SK-N-SH treated with all-trans-retinoic acid at 6 μM for 48 hours (cell line): ENCODE measurements at regions not wholly inside any gene's neighbourhood (a gene's known extent, or its start where the extent isn't known, plus 50 kb on each side); places are given as distances from the start of the nearest gene placed in this dataset.
A peak's percentile ranks its signal among the peaks of the same experiment; 100 is the strongest.

ENCODE experiments used
- ATAC-seq: fragments of 200-7000 bp; cut with Tn5 transposase; 3 replicates; pipeline ENCODE4 v1.9.1; 2020; ENCODE audit warnings: mild to moderate bottlenecking, moderate library complexity
- BACH2 ChIP-seq: fragments of 250-450 bp; sonication (Bioruptor Pico); IDR thresholded peaks from 2 replicates; pipeline ENCODE4 v1.9.0; 2021; ENCODE audit warnings: mild to moderate bottlenecking, borderline replicate concordance
- CSDC2 ChIP-seq: fragments of 250-450 bp; sonication (Bioruptor Pico); IDR thresholded peaks from 2 replicates; pipeline ENCODE4 v1.5.0; 2020; ENCODE audit warnings: mild to moderate bottlenecking, moderate library complexity
- ESRRG ChIP-seq: fragments of 250-450 bp; sonication (Bioruptor Pico); IDR thresholded peaks from 2 replicates; pipeline ENCODE4 v1.6.1; 2021; ENCODE audit warnings: mild to moderate bottlenecking
- ISL1 ChIP-seq: fragments of 250-450 bp; sonication (Bioruptor Pico); IDR thresholded peaks from 2 replicates; pipeline ENCODE4 v2.1.2; 2022; ENCODE audit warnings: mild to moderate bottlenecking, moderate library complexity
- PPARA ChIP-seq: fragments of 250-450 bp; sonication (Bioruptor Pico); IDR thresholded peaks from 2 replicates; pipeline ENCODE4 v1.5.0; 2020; ENCODE audit warnings: mild to moderate bottlenecking, borderline replicate concordance
- RARB ChIP-seq: fragments of 250-450 bp; sonication (Bioruptor Pico); IDR thresholded peaks from 2 replicates; pipeline ENCODE4 v1.8.0; 2021; ENCODE audit warnings: mild to moderate bottlenecking, moderate library complexity
- TCF4 ChIP-seq: fragments of 250-450 bp; sonication (Bioruptor Pico); IDR thresholded peaks from 2 replicates; pipeline ENCODE4 v1.8.0; 2021; ENCODE audit warnings: mild to moderate bottlenecking, moderate library complexity, borderline replicate concordance
- TOX ChIP-seq: fragments of 250-450 bp; sonication (Bioruptor Pico); IDR thresholded peaks from 2 replicates; pipeline ENCODE4 v1.8.0; 2021; ENCODE audit warnings: mild to moderate bottlenecking, moderate library complexity, borderline replicate concordance
- ZC3H10 ChIP-seq: fragments of 250-450 bp; sonication (Bioruptor Pico); IDR thresholded peaks from 2 replicates; pipeline ENCODE4 v1.5.1; 2021; ENCODE audit warnings: mild to moderate bottlenecking, moderate library complexity
- ZFP30 ChIP-seq: fragments of 450-650 bp; formaldehyde crosslinking; IDR thresholded peaks from 2 replicates; pipeline ENCODE4 v1.5.0; 2022; ENCODE audit warnings: mild to moderate bottlenecking, moderate library complexity
- ZNF565 ChIP-seq: fragments of 450-650 bp; formaldehyde crosslinking; conservative IDR thresholded peaks from 2 replicates; pipeline ENCODE4 v1.5.0; 2020; ENCODE audit warnings: low read depth, mild to moderate bottlenecking, moderate library complexity
- ZNF70 ChIP-seq: fragments of 450-650 bp; formaldehyde crosslinking; IDR thresholded peaks from 2 replicates; pipeline ENCODE4 v1.5.0; 2020; ENCODE audit warnings: mild to moderate bottlenecking, moderate library complexity
- TF ChIP-seq, protein P1 (sequence below): fragments of 250-450 bp; sonication (Bioruptor Pico); IDR thresholded peaks from 2 replicates; pipeline ENCODE4 v1.5.1; 2020; ENCODE audit warnings: low read depth, mild to moderate bottlenecking, moderate library complexity
- TF ChIP-seq, protein P2 (sequence below): fragments of 250-450 bp; sonication (Bioruptor Pico); IDR thresholded peaks from 2 replicates; pipeline ENCODE4 v1.8.0; 2020; ENCODE audit warnings: mild to moderate bottlenecking, moderate library complexity, borderline replicate concordance
- TF ChIP-seq, protein P3 (sequence below): fragments of 250-450 bp; sonication (Bioruptor Pico); IDR thresholded peaks from 2 replicates; pipeline ENCODE4 v1.5.0; 2020; ENCODE audit warnings: mild to moderate bottlenecking, moderate library complexity
- TF ChIP-seq, protein P4 (sequence below): fragments of 250-450 bp; sonication (Bioruptor Pico); IDR thresholded peaks from 2 replicates; pipeline ENCODE4 v1.5.1; 2021; ENCODE audit warnings: mild to moderate bottlenecking, moderate library complexity
- TF ChIP-seq, protein P5 (sequence below): fragments of 250-450 bp; sonication (Bioruptor Pico); IDR thresholded peaks from 2 replicates; pipeline ENCODE4 v1.8.0; 2021; ENCODE audit warnings: low read depth, mild to moderate bottlenecking, moderate library complexity, borderline replicate concordance

DNA sequence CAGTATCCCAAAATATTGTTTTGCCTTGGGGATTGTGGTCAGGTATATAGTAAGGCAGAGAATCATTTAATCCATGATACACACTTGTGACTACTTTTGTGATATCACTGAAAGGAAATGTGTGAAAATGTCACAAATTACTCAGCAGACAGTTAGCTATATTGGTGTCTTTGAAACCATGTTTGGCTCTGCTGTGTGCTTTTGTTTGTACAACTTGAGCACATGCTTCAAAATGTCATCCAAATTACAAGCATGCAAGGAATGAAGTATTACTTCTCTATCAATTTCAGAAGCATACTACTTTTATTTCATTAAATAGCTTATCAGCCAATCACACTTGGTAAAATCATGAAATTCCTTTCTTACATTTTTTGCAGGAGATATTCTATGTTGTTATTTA lies 619.0 kb upstream of the AGTR1 start:
- TF ChIP-seq, protein P1, sequence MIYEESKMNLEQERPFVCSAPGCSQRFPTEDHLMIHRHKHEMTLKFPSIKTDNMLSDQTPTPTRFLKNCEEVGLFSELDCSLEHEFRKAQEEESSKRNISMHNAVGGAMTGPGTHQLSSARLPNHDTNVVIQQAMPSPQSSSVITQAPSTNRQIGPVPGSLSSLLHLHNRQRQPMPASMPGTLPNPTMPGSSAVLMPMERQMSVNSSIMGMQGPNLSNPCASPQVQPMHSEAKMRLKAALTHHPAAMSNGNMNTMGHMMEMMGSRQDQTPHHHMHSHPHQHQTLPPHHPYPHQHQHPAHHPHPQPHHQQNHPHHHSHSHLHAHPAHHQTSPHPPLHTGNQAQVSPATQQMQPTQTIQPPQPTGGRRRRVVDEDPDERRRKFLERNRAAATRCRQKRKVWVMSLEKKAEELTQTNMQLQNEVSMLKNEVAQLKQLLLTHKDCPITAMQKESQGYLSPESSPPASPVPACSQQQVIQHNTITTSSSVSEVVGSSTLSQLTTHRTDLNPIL, result no peak
- TF ChIP-seq BACH2 (CRISPR knock-in tag) (no peak), ESRRG (no peak), ZNF70 (CRISPR knock-in tag) (no peak), TOX (CRISPR knock-in tag) (no peak), ZC3H10 (CRISPR knock-in tag) (no peak), CSDC2 (CRISPR knock-in tag) (no peak)
- TF ChIP-seq, protein P2, sequence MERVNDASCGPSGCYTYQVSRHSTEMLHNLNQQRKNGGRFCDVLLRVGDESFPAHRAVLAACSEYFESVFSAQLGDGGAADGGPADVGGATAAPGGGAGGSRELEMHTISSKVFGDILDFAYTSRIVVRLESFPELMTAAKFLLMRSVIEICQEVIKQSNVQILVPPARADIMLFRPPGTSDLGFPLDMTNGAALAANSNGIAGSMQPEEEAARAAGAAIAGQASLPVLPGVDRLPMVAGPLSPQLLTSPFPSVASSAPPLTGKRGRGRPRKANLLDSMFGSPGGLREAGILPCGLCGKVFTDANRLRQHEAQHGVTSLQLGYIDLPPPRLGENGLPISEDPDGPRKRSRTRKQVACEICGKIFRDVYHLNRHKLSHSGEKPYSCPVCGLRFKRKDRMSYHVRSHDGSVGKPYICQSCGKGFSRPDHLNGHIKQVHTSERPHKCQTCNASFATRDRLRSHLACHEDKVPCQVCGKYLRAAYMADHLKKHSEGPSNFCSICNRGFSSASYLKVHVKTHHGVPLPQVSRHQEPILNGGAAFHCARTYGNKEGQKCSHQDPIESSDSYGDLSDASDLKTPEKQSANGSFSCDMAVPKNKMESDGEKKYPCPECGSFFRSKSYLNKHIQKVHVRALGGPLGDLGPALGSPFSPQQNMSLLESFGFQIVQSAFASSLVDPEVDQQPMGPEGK, result no peak
- TF ChIP-seq, protein P3, sequence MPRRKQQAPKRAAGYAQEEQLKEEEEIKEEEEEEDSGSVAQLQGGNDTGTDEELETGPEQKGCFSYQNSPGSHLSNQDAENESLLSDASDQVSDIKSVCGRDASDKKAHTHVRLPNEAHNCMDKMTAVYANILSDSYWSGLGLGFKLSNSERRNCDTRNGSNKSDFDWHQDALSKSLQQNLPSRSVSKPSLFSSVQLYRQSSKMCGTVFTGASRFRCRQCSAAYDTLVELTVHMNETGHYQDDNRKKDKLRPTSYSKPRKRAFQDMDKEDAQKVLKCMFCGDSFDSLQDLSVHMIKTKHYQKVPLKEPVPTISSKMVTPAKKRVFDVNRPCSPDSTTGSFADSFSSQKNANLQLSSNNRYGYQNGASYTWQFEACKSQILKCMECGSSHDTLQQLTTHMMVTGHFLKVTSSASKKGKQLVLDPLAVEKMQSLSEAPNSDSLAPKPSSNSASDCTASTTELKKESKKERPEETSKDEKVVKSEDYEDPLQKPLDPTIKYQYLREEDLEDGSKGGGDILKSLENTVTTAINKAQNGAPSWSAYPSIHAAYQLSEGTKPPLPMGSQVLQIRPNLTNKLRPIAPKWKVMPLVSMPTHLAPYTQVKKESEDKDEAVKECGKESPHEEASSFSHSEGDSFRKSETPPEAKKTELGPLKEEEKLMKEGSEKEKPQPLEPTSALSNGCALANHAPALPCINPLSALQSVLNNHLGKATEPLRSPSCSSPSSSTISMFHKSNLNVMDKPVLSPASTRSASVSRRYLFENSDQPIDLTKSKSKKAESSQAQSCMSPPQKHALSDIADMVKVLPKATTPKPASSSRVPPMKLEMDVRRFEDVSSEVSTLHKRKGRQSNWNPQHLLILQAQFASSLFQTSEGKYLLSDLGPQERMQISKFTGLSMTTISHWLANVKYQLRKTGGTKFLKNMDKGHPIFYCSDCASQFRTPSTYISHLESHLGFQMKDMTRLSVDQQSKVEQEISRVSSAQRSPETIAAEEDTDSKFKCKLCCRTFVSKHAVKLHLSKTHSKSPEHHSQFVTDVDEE (CRISPR knock-in tag), result no peak
- TF ChIP-seq, protein P4, sequence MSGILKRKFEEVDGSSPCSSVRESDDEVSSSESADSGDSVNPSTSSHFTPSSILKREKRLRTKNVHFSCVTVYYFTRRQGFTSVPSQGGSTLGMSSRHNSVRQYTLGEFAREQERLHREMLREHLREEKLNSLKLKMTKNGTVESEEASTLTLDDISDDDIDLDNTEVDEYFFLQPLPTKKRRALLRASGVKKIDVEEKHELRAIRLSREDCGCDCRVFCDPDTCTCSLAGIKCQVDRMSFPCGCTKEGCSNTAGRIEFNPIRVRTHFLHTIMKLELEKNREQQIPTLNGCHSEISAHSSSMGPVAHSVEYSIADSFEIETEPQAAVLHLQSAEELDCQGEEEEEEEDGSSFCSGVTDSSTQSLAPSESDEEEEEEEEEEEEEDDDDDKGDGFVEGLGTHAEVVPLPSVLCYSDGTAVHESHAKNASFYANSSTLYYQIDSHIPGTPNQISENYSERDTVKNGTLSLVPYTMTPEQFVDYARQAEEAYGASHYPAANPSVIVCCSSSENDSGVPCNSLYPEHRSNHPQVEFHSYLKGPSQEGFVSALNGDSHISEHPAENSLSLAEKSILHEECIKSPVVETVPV (CRISPR knock-in tag), result no peak
- ATAC-seq, result no peak

DNA sequence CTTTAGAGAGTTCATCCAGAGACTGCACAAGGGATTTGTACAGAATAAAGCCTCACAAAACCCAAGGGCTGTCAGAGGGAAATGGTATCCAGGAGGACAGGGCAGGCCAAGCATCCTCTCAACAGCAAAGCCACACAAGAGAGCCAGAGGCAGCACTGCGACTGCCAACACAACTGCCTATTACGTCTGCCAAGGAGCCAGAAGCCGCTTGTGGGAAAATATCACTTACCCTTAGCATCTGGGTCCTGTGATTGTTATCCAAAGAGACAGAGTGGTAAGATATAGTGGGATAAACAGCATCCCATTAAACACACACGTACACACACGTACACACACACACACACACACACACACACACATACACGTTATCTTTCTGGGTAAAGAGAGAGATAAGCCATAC lies 618.3 kb upstream of the AGTR1 start:
- TF ChIP-seq BACH2 (CRISPR knock-in tag), result no peak
- TF ChIP-seq, protein P2, result no peak
- no peak for TF ChIP-seq ZNF565 (CRISPR knock-in tag)
- no peak for TF ChIP-seq RARB (CRISPR knock-in tag)
- TF ChIP-seq, protein P3 (CRISPR knock-in tag), result no peak
- TF ChIP-seq, protein P1, result no peak
- TF ChIP-seq ZFP30 (CRISPR knock-in tag), result no peak
- TF ChIP-seq ZNF70 (CRISPR knock-in tag), result no peak
- TF ChIP-seq PPARA, result no peak
- no peak for TF ChIP-seq ZC3H10 (CRISPR knock-in tag)
- no peak for TF ChIP-seq TOX (CRISPR knock-in tag)
- peak; percentile 82 for TF ChIP-seq TCF4 (CRISPR knock-in tag)
- TF ChIP-seq, protein P5, sequence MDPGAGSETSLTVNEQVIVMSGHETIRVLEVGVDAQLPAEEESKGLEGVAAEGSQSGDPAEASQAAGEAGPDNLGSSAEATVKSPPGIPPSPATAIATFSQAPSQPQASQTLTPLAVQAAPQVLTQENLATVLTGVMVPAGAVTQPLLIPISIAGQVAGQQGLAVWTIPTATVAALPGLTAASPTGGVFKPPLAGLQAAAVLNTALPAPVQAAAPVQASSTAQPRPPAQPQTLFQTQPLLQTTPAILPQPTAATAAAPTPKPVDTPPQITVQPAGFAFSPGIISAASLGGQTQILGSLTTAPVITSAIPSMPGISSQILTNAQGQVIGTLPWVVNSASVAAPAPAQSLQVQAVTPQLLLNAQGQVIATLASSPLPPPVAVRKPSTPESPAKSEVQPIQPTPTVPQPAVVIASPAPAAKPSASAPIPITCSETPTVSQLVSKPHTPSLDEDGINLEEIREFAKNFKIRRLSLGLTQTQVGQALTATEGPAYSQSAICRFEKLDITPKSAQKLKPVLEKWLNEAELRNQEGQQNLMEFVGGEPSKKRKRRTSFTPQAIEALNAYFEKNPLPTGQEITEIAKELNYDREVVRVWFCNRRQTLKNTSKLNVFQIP, result no peak
- TF ChIP-seq ISL1 (CRISPR knock-in tag), result peak; percentile 33; the same call in 1 of the 2 replicates
- ATAC-seq, result peak; percentile 78
